HEK293 (cell line): ENCODE measurements at regions not wholly inside any gene's neighbourhood (a gene's known extent, or its start where the extent isn't known, plus 50 kb on each side); places are given as distances from the start of the nearest gene placed in this dataset.

Experiments used
- CTCF ChIA-PET: fragments of 350-600 bp; formaldehyde crosslinking; extraction: SDS; loops from one replicate; lab custom pipeline; 2021; ENCODE audit warnings: antibody characterized with exemption; lab: Yijun Ruan, JAX
- POLR2A ChIA-PET: fragments of 300-600 bp; formaldehyde crosslinking; extraction: SDS; loops from one replicate; lab custom pipeline; 2020; ENCODE audit warnings: antibody characterized with exemption, inconsistent platforms; lab: Yijun Ruan, JAX
- H3K27ac ChIP-seq: fragments of 200-500 bp; sonication (Bioruptor generic); 2 replicates; pipeline ENCODE4 v1.5.1; 2014; ENCODE audit warnings: low read depth, low read length, control low read depth, inconsistent platforms; ENCODE audit errors: extremely low read depth
- H3K36me3 ChIP-seq, 2 experiments: fragments of 200-500 bp in 1 of 2; sonication (Bioruptor generic) in 1 of 2; 1 replicate in 1 of 2; 2 replicates in 1 of 2; pipeline ENCODE4 v1.5.1; 2014 to 2017; ENCODE audit warnings: inconsistent platforms in 2 of 2, low read length in 2 of 2; ENCODE audit not compliant: control insufficient read depth in 2 of 2, insufficient read depth in 1 of 2
- H3K4me1 ChIP-seq: fragments of 200-500 bp; sonication (Bioruptor generic); 2 replicates; pipeline ENCODE4 v1.5.1; 2014; ENCODE audit warnings: mild to moderate bottlenecking, low read length, inconsistent platforms; ENCODE audit not compliant: control insufficient read depth, insufficient read depth
- H3K4me3 ChIP-seq: 2 replicates; pipeline ENCODE4 v1.5.1; 2011; ENCODE audit warnings: low read depth, mild to moderate bottlenecking, control low read depth, low read length, moderate library complexity
- H3K9me3 ChIP-seq: fragments of 200-500 bp; sonication (Bioruptor generic); 2 replicates; pipeline ENCODE4 v1.5.1; 2014; ENCODE audit warnings: low read depth, low read length, inconsistent platforms; ENCODE audit not compliant: control insufficient read depth, insufficient read depth
- BCL11B ChIP-seq: fragments of 450-650 bp; formaldehyde crosslinking; IDR thresholded peaks from 2 replicates; pipeline ENCODE4 v1.5.1; 2016; ENCODE audit warnings: low read depth, missing biosample characterization, missing genetic modification characterization
- KLF1 ChIP-seq: fragments of 450-650 bp; formaldehyde crosslinking; IDR thresholded peaks from 2 replicates; pipeline ENCODE4 v1.5.1; 2016; ENCODE audit warnings: missing biosample characterization, missing genetic modification characterization
- OVOL3 ChIP-seq: fragments of 450-650 bp; formaldehyde crosslinking; IDR thresholded peaks from 2 replicates; pipeline ENCODE4 v1.5.1; 2016; ENCODE audit warnings: missing biosample characterization, missing genetic modification characterization
- SCRT1 ChIP-seq: fragments of 450-650 bp; formaldehyde crosslinking; IDR thresholded peaks from 2 replicates; pipeline ENCODE4 v1.5.1; 2016; ENCODE audit warnings: missing biosample characterization, missing genetic modification characterization, borderline replicate concordance
- ZBTB17 ChIP-seq: fragments of 450-650 bp; formaldehyde crosslinking; IDR thresholded peaks from 2 replicates; pipeline ENCODE4 v1.5.1; 2016; ENCODE audit warnings: missing biosample characterization, missing genetic modification characterization
- ZNF24 ChIP-seq: fragments of 450-650 bp; formaldehyde crosslinking; IDR thresholded peaks from 2 replicates; pipeline ENCODE4 v1.5.1; 2016; ENCODE audit warnings: missing biosample characterization, missing genetic modification characterization
- ZNF302 ChIP-seq: fragments of 450-650 bp; formaldehyde crosslinking; IDR thresholded peaks from 2 replicates; pipeline ENCODE4 v1.5.1; 2016; ENCODE audit warnings: missing biosample characterization, missing genetic modification characterization, low read depth
- ZNF48 ChIP-seq: fragments of 450-650 bp; formaldehyde crosslinking; IDR thresholded peaks from 2 replicates; pipeline ENCODE4 v1.5.1; 2016; ENCODE audit warnings: missing biosample characterization, missing genetic modification characterization
- ZNF558 ChIP-seq: fragments of 450-650 bp; formaldehyde crosslinking; IDR thresholded peaks from 2 replicates; pipeline ENCODE4 v1.5.1; 2016; ENCODE audit warnings: missing biosample characterization, missing genetic modification characterization
- ZNF621 ChIP-seq: fragments of 450-650 bp; formaldehyde crosslinking; IDR thresholded peaks from 2 replicates; pipeline ENCODE4 v1.5.1; 2017; ENCODE audit warnings: missing biosample characterization, missing genetic modification characterization
- TF ChIP-seq, protein P1 (sequence below): fragments of 450-650 bp; formaldehyde crosslinking; IDR thresholded peaks from 2 replicates; pipeline ENCODE4 v1.5.1; 2016; ENCODE audit warnings: missing biosample characterization, missing genetic modification characterization
- TF ChIP-seq, protein P2 (sequence below): fragments of 450-650 bp; formaldehyde crosslinking; IDR thresholded peaks from 2 replicates; pipeline ENCODE4 v1.5.1; 2016; ENCODE audit warnings: missing biosample characterization, missing genetic modification characterization
- TF ChIP-seq, protein P3 (sequence below): fragments of 450-650 bp; formaldehyde crosslinking; IDR thresholded peaks from 2 replicates; pipeline ENCODE4 v1.5.1; 2016; ENCODE audit warnings: missing biosample characterization, missing genetic modification characterization
- TF ChIP-seq, protein P4 (sequence below): fragments of 450-650 bp; formaldehyde crosslinking; conservative IDR thresholded peaks from 2 replicates; pipeline ENCODE4 v1.5.1; 2016; ENCODE audit warnings: low read depth, missing biosample characterization, missing genetic modification characterization

DNA sequence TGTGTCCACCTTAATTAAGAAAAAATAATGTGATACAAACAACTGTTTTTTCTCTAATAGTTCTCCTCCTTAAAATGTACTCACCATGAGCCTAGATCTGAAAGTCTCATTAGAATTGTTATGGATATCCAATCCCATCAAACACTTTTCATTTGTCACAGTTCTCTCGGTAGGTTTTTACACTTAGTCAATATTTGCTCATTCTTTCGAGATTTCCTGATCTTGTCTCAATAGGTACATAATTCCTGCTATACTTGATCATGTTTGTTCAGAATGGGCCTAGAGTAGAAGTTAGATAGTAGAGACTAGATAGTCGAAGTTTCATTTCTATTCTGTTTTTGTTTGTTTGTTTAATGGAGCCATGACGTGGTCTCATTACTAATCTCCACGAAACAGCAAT is 2005.7 kb downstream of the NCAM2 start:
- TF ChIP-seq, protein P1, sequence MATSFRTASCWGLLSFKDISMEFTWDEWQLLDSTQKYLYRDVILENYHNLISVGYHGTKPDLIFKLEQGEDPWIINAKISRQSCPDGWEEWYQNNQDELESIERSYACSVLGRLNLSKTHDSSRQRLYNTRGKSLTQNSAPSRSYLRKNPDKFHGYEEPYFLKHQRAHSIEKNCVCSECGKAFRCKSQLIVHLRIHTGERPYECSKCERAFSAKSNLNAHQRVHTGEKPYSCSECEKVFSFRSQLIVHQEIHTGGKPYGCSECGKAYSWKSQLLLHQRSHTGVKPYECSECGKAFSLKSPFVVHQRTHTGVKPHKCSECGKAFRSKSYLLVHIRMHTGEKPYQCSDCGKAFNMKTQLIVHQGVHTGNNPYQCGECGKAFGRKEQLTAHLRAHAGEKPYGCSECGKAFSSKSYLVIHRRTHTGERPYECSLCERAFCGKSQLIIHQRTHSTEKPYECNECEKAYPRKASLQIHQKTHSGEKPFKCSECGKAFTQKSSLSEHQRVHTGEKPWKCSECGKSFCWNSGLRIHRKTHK (tag by site-specific recombination) = no peak
- TF ChIP-seq ZNF558 (tag by site-specific recombination) (no peak), OVOL3 (tag by site-specific recombination) (no peak)
- TF ChIP-seq, protein P2, sequence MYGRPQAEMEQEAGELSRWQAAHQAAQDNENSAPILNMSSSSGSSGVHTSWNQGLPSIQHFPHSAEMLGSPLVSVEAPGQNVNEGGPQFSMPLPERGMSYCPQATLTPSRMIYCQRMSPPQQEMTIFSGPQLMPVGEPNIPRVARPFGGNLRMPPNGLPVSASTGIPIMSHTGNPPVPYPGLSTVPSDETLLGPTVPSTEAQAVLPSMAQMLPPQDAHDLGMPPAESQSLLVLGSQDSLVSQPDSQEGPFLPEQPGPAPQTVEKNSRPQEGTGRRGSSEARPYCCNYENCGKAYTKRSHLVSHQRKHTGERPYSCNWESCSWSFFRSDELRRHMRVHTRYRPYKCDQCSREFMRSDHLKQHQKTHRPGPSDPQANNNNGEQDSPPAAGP = no peak
- ChIA-PET POLR2A (no interaction called here), CTCF (no interaction called here)
- no peak overlapping the region for H3K4me3 ChIP-seq
- H3K36me3 ChIP-seq = no peaks in the 10 kb centered on the region
- no peaks in the 10 kb centered on the region for H3K9me3 ChIP-seq
- H3K27ac ChIP-seq = no peak overlapping the region
- no peaks in the 10 kb centered on the region for H3K4me1 ChIP-seq

DNA sequence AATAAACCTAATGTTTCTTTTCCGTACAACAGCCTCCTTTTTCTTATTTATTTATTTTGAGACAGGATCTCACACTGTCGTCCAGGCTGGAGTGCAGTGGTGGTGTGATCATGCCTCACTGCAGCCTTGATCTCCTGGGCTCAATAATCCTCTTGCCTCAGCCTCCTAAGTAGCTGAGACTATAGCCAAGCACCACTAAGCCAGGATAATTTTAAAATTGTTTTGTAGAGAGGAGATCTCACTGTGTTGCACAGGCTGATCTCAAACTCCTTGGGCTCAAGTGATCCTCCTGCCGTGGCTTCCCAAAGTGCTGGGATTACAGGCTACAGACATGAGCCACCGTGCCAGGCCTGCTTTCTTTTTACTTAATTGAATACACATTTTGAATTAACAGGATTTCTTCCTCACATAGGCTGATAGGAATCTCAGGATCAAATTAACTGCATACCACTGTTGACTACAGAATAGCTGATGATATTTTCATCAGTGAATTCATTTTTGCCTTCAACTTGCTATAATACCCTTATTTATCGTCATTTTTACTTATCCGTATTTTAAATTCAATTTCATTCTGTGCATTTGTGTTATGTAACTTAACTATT is 2010.5 kb downstream of the NCAM2 start:
- no peaks in the 10 kb centered on the region for H3K36me3 ChIP-seq
- no peak overlapping the region for H3K4me3 ChIP-seq
- no peaks in the 10 kb centered on the region for H3K4me1 ChIP-seq
- H3K9me3 ChIP-seq = no peaks in the 10 kb centered on the region
- ChIA-PET POLR2A (no interaction called here), CTCF (interaction anchor here (0.7 to 1.2 kb wide), 2 partner anchors 10 to 588 kb away, joined by 3 to 4 read pairs; no protein-coding TSS in a partner anchor)
- H3K27ac ChIP-seq = no peak overlapping the region
- TF ChIP-seq ZNF621 (tag by site-specific recombination) (no peak), ZNF48 (no peak), BCL11B (tag by site-specific recombination) (no peak), ZNF302 (no peak), ZNF24 (tag by site-specific recombination) (no peak), SCRT1 (no peak), ZBTB17 (tag by site-specific recombination) (no peak), KLF1 (tag by site-specific recombination) (no peak)
- TF ChIP-seq, protein P3, sequence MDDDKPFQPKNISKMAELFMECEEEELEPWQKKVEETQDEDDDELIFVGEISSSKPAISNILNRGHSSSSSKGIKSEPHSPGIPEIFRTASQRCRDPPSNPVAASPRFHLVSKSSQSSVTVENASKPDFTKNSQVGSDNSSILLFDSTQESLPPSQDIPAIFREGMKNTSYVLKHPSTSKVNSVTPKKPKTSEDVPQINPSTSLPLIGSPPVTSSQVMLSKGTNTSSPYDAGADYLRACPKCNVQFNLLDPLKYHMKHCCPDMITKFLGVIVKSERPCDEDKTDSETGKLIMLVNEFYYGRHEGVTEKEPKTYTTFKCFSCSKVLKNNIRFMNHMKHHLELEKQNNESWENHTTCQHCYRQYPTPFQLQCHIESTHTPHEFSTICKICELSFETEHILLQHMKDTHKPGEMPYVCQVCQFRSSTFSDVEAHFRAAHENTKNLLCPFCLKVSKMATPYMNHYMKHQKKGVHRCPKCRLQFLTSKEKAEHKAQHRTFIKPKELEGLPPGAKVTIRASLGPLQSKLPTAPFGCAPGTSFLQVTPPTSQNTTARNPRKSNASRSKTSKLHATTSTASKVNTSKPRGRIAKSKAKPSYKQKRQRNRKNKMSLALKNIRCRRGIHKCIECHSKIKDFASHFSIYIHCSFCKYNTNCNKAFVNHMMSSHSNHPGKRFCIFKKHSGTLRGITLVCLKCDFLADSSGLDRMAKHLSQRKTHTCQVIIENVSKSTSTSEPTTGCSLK (tag by site-specific recombination) = no peak
- TF ChIP-seq, protein P4, sequence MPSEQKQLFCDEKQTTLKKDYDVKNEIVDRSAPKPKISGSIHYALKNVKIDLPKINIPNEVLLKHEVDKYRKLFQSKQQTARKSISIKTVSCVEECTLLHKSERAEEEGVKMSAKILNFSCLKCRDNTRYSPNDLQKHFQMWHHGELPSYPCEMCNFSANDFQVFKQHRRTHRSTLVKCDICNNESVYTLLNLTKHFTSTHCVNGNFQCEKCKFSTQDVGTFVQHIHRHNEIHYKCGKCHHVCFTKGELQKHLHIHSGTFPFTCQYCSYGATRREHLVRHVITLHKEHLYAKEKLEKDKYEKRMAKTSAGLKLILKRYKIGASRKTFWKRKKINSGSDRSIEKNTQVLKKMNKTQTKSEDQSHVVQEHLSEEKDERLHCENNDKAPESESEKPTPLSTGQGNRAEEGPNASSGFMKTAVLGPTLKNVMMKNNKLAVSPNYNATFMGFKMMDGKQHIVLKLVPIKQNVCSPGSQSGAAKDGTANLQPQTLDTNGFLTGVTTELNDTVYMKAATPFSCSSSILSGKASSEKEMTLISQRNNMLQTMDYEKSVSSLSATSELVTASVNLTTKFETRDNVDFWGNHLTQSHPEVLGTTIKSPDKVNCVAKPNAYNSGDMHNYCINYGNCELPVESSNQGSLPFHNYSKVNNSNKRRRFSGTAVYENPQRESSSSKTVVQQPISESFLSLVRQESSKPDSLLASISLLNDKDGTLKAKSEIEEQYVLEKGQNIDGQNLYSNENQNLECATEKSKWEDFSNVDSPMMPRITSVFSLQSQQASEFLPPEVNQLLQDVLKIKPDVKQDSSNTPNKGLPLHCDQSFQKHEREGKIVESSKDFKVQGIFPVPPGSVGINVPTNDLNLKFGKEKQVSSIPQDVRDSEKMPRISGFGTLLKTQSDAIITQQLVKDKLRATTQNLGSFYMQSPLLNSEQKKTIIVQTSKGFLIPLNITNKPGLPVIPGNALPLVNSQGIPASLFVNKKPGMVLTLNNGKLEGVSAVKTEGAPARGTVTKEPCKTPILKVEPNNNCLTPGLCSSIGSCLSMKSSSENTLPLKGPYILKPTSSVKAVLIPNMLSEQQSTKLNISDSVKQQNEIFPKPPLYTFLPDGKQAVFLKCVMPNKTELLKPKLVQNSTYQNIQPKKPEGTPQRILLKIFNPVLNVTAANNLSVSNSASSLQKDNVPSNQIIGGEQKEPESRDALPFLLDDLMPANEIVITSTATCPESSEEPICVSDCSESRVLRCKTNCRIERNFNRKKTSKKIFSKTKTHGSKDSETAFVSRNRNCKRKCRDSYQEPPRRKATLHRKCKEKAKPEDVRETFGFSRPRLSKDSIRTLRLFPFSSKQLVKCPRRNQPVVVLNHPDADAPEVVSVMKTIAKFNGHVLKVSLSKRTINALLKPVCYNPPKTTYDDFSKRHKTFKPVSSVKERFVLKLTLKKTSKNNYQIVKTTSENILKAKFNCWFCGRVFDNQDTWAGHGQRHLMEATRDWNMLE = no peak
